Esophagus squamous epithelium (tissue), 4 donors: ENCODE measurements at regions not wholly inside any gene's neighbourhood (a gene's known extent, or its start where the extent isn't known, plus 50 kb on each side); places are given as distances from the start of the nearest gene placed in this dataset.

ENCODE experiments used
- POLR2A ChIP-seq, 4 donors: fragments of 450-650 bp; IDR thresholded peaks; one replicate each; pipeline ENCODE4 v1.6.1; 2017; ENCODE audit warnings: antibody characterized with exemption in 4 of 4, mild to moderate bottlenecking in 4 of 4, moderate library complexity in 3 of 4
- TF ChIP-seq, protein P1 (sequence below), 6 experiments: fragments of 450-650 bp in 4 of 6; fragments of 200-600 bp in 2 of 6; sonication (generic) in 2 of 6; IDR thresholded peaks; one replicate each; pipeline ENCODE4 v1.5.1; 2016 to 2019; ENCODE audit warnings: antibody characterized with exemption in 6 of 6, mild to moderate bottlenecking in 4 of 6, moderate library complexity in 4 of 6

DNA sequence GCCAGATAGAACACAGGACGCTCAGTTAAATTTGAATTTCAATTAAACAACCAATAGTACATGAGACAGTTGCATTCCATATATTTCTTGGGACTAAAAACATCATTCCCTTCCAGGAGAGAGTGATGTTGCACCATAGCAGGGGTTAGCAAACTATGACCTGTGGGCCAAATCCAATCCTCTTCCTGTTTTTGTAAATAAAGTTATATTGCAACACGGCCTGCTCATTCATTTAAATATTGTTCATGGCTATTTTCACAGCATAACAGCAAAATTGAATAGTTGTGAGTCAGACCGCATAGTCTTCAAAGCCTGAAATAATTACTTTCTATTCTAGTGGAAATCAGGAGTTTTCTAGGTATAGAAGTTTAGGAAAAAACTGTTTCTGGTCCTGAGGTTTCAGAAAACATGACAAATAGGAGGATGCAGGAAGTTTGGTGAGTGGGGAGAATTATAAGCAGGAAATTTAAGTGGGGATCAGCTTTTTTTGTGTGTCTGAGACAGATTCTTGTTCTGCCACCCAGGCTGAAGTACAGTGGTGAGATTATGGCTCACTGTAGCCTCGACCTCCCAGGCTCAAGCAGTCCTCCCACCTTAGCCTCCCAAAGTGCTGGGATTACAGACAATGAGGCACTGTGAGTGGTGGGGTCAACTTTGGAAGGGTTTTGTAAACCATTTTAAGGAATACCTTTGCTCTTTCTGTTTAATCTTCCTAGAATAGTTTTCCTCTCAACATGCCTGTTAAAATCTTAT lies 131.5 kb downstream of the SOCS6 start:
- TF ChIP-seq, protein P1, sequence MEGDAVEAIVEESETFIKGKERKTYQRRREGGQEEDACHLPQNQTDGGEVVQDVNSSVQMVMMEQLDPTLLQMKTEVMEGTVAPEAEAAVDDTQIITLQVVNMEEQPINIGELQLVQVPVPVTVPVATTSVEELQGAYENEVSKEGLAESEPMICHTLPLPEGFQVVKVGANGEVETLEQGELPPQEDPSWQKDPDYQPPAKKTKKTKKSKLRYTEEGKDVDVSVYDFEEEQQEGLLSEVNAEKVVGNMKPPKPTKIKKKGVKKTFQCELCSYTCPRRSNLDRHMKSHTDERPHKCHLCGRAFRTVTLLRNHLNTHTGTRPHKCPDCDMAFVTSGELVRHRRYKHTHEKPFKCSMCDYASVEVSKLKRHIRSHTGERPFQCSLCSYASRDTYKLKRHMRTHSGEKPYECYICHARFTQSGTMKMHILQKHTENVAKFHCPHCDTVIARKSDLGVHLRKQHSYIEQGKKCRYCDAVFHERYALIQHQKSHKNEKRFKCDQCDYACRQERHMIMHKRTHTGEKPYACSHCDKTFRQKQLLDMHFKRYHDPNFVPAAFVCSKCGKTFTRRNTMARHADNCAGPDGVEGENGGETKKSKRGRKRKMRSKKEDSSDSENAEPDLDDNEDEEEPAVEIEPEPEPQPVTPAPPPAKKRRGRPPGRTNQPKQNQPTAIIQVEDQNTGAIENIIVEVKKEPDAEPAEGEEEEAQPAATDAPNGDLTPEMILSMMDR (IDR thresholded peaks at IDR 0.05): no peak
- no peak for TF ChIP-seq POLR2A (IDR thresholded peaks at IDR 0.05)
